ENCODE measurements at regions not wholly inside any gene's neighbourhood (a gene's known extent, or its start where the extent isn't known, plus 50 kb on each side); places are given as distances from the start of the nearest gene placed in this dataset.

DNA sequence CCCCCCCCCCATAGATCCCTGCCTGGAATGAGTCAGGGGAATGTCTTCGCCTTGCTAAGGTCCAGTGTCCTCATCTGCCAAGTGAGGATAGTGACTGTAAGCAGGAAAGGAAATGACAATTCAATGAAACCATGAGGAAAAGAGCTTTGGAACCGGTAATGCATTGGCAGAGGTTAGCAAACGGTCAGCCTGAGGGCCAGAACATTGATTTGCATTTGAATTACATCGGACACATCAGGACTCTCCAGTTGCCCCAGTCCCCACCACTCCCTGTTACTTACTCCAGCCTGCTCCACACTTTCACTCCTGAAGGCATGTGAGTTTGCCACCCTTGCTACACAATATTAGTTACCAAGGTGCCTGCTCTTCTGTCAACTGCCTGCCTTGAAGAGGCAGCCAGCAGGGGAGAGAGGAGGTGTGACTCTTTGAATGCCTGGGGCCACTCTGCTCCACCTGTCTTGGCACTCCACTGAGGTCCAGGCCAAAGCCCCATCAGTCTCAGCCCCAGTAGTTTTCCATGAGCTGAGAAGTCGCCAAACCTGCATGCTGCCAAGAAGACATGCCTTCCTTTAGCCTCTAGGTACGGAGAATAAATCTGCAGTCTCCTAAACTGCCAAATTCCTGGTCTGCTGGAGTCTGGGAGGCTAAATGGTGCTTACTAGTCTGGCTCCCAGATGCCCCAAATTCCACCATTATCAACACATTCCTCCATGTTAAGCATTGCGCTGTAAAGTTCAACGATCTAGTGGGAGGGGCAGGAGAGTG lies 191.7 kb upstream of the TLE3 start:
- Histone ChIP-seq H3K4me3 (ENCODE audit: low read depth, low read length) (no peak overlapping the region), H3K9me3 (ENCODE audit: severe bottlenecking) (no peaks in the 10 kb centered on the region), H3K36me3 (no peaks in the 10 kb centered on the region), H3K27me3 (ENCODE audit: insufficient read depth, low read depth, severe bottlenecking) (no peaks in the 10 kb centered on the region), H3K27ac (no peak overlapping the region)
- TF ChIP-seq, protein P1, sequence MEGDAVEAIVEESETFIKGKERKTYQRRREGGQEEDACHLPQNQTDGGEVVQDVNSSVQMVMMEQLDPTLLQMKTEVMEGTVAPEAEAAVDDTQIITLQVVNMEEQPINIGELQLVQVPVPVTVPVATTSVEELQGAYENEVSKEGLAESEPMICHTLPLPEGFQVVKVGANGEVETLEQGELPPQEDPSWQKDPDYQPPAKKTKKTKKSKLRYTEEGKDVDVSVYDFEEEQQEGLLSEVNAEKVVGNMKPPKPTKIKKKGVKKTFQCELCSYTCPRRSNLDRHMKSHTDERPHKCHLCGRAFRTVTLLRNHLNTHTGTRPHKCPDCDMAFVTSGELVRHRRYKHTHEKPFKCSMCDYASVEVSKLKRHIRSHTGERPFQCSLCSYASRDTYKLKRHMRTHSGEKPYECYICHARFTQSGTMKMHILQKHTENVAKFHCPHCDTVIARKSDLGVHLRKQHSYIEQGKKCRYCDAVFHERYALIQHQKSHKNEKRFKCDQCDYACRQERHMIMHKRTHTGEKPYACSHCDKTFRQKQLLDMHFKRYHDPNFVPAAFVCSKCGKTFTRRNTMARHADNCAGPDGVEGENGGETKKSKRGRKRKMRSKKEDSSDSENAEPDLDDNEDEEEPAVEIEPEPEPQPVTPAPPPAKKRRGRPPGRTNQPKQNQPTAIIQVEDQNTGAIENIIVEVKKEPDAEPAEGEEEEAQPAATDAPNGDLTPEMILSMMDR (IDR thresholded peaks at IDR 0.05; ENCODE audit: low read depth, low read length): no peak
- no peak for DNase-seq

DNA sequence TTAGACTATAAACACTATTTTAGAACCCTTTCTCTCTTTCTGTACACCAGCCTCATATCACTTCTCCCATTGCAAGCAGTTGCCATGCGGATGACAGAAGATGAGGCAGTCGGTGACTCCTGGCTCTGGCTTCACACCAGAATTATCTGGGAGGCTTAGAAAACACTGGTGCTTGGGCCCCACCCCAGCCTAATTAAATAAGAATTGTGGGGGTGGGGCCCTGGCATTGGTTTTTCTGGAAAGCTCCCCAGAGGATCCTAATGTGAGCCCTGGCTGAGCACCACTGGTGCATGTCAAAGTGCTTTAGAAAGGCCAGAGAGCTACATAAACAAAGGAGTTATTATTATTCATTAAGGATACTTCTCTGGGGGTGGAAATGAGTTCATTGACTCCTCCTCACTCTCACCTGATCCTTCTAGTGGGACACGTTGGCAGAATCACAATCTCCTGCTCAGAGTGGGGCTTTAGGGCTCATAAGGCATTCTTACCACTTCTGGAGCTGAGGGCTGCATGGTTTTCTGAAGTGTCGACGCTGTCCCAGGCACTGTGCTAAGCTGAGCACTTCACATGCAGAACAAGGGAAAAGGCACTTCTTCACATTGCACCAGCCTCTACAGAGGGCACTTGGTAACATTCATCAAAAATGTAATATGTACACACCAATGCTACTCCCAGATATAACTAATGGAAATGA lies 188.5 kb upstream of the TLE3 start:
- no peaks in the 10 kb centered on the region for H3K9me3 ChIP-seq (ENCODE audit: severe bottlenecking)
- H3K4me3 ChIP-seq (ENCODE audit: low read depth, low read length): no peak overlapping the region
- H3K27me3 ChIP-seq (ENCODE audit: insufficient read depth, low read depth, severe bottlenecking): no peaks in the 10 kb centered on the region
- no peak overlapping the region for H3K27ac ChIP-seq
- TF ChIP-seq, protein P1 (IDR thresholded peaks at IDR 0.05; ENCODE audit: low read depth, low read length): no peak
- DNase-seq: no peak
- no peaks in the 10 kb centered on the region for H3K36me3 ChIP-seq

- H3K27ac ChIP-seq: no peak overlapping the region
- H3K27me3 ChIP-seq (ENCODE audit: insufficient read depth, low read depth, severe bottlenecking): no peaks in the 10 kb centered on the region
- H3K4me3 ChIP-seq (ENCODE audit: low read depth, low read length): no peak overlapping the region
- TF ChIP-seq, protein P1 (IDR thresholded peaks at IDR 0.05; ENCODE audit: low read depth, low read length): no peak
- no peaks in the 10 kb centered on the region for H3K9me3 ChIP-seq (ENCODE audit: severe bottlenecking)
- H3K36me3 ChIP-seq: no peaks in the 10 kb centered on the region
- no peak for DNase-seq
Measured at GRCh38 chr15:70284438-70285214, 186.9 kb upstream of the TLE3 start.

- TF ChIP-seq, protein P1 (IDR thresholded peaks at IDR 0.05; ENCODE audit: low read depth, low read length): no peak
- no peaks in the 10 kb centered on the region for H3K9me3 ChIP-seq (ENCODE audit: severe bottlenecking)
- no peaks in the 10 kb centered on the region for H3K27me3 ChIP-seq (ENCODE audit: insufficient read depth, low read depth, severe bottlenecking)
- no peak for DNase-seq
- no peak overlapping the region for H3K4me3 ChIP-seq (ENCODE audit: low read depth, low read length)
- H3K36me3 ChIP-seq: no peaks in the 10 kb centered on the region
- no peak overlapping the region for H3K27ac ChIP-seq
Measured at GRCh38 chr15:70283511-70283910, 185.8 kb upstream of the TLE3 start.

DNA sequence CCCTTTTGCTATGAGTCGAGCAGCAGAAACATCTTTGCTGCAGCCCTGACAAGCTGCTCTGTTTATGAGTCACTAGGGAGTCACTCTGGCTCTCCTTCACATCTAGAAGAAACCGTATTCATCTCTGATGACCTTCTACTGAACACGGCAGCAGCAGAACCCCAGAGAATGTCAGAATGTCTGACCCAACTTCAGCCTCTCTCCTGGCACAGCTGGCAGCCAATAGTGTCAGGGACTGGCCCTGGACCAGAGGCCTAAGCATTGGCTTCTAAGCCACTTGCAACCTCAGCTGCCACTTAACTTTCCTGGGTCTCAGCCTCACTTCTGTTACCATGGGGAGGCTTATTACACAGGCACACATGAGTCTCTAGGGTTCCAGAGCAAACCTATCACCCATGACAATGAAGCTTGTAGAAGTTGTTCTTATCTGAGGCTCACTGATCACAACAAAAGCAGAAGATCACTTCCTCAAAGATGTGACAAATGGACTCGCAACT lies 184.1 kb upstream of the TLE3 start:
- DNase-seq: no peak
- no peaks in the 10 kb centered on the region for H3K9me3 ChIP-seq (ENCODE audit: severe bottlenecking)
- no peaks in the 10 kb centered on the region for H3K27me3 ChIP-seq (ENCODE audit: insufficient read depth, low read depth, severe bottlenecking)
- no peaks in the 10 kb centered on the region for H3K36me3 ChIP-seq
- no peak overlapping the region for H3K27ac ChIP-seq
- TF ChIP-seq, protein P1 (IDR thresholded peaks at IDR 0.05; ENCODE audit: low read depth, low read length): no peak
- no peak overlapping the region for H3K4me3 ChIP-seq (ENCODE audit: low read depth, low read length)

All from WERI-Rb-1 (cell line).